ENCODE measurements at regions not wholly inside any gene's neighbourhood (a gene's known extent, or its start where the extent isn't known, plus 50 kb on each side); places are given as distances from the start of the nearest gene placed in this dataset.

DNA sequence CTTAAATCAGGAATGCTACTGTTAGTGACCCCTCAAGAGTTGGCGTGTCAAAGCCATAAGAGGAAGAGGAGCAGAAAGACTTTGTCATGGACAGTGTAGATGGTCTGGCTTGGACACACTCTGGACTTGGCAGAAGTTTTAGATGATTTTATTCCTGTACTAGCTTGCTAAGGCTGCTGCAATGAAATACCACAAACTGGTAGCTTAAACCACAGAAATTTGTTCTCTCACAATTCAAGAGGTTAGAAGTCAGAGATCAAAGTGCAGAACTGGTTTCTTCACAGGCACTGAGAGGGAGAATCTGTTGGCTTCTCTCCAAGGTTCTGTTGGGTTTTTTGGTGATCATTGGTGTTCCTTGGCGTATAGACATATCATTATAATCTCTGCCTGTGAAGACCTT lies 869.8 kb upstream of the B3GALT2 start:
- no peaks in the 10 kb centered on the region for H3K27me3 Mint-ChIP-seq
- no peak overlapping the region for H3K4me3 Mint-ChIP-seq
- ATAC-seq (replicated peaks; ENCODE audit: extremely low read depth, poor library complexity, severe bottlenecking): no peak
- no peak for DNase-seq (ENCODE audit: low spot score in 2 of 2)
- H3K36me3 Mint-ChIP-seq (ENCODE audit: insufficient read depth): no peaks in the 10 kb centered on the region
- H3K27ac Mint-ChIP-seq (ENCODE audit: low read depth): no peak overlapping the region
- H3K4me1 Mint-ChIP-seq: peaks cover 34% of the 10 kb centered on the region
- peaks cover 11% of the 10 kb centered on the region for H3K9me3 Mint-ChIP-seq

DNA sequence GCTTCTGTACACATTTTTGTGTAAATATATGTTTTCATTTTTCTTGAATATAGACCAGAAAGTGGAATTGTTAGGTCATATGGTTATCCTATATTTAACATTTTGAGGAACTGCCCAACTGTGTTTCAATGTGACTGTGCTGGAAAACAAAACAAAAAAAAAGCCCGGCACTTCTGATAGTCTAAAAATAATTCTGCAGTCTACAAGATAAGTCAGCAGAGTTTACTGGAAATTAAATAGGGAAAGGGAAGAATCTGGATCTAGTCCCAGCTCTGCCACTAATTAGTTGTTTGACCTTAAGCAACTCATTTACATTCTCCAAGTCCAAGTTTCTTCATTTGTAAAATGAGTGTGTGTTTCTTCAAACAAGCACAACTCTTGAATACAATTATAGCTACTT lies 869.1 kb upstream of the B3GALT2 start:
- Mint-ChIP-seq H3K9me3 (peaks cover 11% of the 10 kb centered on the region), H3K36me3 (ENCODE audit: insufficient read depth) (no peaks in the 10 kb centered on the region), H3K4me1 (peaks cover 31% of the 10 kb centered on the region), H3K27me3 (no peaks in the 10 kb centered on the region), H3K4me3 (no peak overlapping the region), H3K27ac (ENCODE audit: low read depth) (no peak overlapping the region)
- ATAC-seq (replicated peaks; ENCODE audit: extremely low read depth, poor library complexity, severe bottlenecking) (no peak), DNase-seq (ENCODE audit: low spot score in 2 of 2) (no peak)

DNA sequence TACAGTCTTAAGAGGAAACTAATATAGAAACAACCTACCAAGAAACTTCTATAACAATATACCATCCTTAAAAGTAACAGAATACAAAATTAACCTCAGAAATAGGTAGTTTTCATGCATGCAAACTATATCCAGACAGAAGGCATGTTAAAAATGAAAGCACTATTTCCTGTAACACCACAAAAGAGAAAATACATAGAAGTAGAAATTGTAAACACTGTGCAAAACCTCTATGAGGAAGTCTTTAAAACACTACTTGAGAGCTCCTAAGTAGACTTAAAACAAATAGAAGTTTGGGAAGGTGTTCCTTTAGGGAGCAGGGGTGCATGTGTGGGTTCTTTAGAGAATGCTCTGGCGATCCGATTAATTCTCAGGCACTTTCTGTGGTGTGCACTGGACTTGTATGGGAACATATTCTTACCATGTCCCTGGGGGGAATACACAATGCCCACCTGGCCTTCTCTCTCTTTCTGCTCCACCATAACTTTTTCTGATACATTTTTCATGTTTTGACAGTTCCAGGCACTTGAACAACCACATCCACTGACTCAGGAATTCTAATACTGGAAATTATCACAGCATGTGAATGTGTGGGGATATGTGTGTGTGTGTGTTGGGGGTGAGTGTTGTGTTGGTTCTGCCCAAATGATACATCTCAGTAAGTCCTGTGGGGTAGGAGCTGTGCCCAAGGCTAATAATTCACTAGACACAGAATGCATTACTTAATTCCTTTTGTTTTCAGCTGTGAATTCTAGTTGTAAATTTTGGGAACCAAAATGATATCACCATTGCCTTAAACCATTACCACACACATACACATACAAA lies 866.3 kb upstream of the B3GALT2 start:
- peak overlapping the region; percentile 40 for H3K4me3 Mint-ChIP-seq
- peak overlapping the region; percentile 78 for H3K27ac Mint-ChIP-seq (ENCODE audit: low read depth)
- no peaks in the 10 kb centered on the region for H3K27me3 Mint-ChIP-seq
- H3K9me3 Mint-ChIP-seq: no peaks in the 10 kb centered on the region
- H3K4me1 Mint-ChIP-seq: peaks cover 25% of the 10 kb centered on the region
- no peaks in the 10 kb centered on the region for H3K36me3 Mint-ChIP-seq (ENCODE audit: insufficient read depth)
- DNase-seq (ENCODE audit: low spot score in 2 of 2) (no peak), ATAC-seq (replicated peaks; ENCODE audit: extremely low read depth, poor library complexity, severe bottlenecking) (no peak)

DNA sequence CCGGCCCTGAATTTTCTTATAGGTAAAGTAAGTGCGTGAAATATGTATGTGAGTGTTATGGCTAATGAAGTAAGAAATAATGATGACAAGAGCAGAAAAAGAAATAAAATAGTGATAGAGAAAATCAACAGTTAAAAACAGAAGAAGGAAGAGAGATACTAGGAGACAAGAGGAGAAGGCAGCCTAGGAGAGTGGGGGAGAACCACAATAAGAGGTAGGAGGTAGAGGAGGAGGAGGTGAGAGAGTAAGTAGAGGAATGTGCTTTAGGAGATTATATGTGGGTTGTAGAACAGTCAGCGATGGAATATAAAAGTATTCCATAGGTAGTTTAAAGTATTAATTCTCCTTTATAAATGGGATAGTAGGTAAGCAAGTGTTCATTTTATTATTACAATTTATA lies 861.5 kb upstream of the B3GALT2 start:
- H3K4me1 Mint-ChIP-seq: peaks cover 11% of the 10 kb centered on the region
- no peak overlapping the region for H3K4me3 Mint-ChIP-seq
- ATAC-seq (replicated peaks; ENCODE audit: extremely low read depth, poor library complexity, severe bottlenecking): no peak
- H3K27me3 Mint-ChIP-seq: no peaks in the 10 kb centered on the region
- H3K27ac Mint-ChIP-seq (ENCODE audit: low read depth): no peak overlapping the region
- H3K9me3 Mint-ChIP-seq: no peaks in the 10 kb centered on the region
- no peaks in the 10 kb centered on the region for H3K36me3 Mint-ChIP-seq (ENCODE audit: insufficient read depth)
- DNase-seq (ENCODE audit: low spot score in 2 of 2): no peak

DNA sequence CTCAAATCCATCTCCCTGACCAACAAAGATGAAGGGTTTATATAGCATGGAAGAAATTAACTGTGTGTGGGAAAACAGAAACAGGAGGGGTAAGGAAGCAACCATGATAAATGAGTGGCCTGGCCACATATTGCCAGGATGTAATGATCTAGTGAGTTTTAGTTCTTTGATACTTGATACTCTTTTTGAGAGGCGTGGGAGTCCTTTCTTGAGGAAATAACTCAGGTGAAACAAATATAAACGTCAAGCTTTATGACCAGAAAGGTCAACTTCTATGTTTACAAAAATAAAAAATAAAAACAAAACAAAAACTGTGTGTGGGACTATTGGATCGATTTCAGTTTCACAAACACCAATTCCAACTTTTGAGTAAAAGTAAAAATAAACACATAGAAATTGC lies 860.8 kb upstream of the B3GALT2 start:
- Mint-ChIP-seq H3K9me3 (no peaks in the 10 kb centered on the region), H3K4me3 (no peak overlapping the region), H3K4me1 (peaks cover 4% of the 10 kb centered on the region), H3K27ac (ENCODE audit: low read depth) (no peak overlapping the region), H3K27me3 (no peaks in the 10 kb centered on the region), H3K36me3 (ENCODE audit: insufficient read depth) (no peaks in the 10 kb centered on the region)
- ATAC-seq (replicated peaks; ENCODE audit: extremely low read depth, poor library complexity, severe bottlenecking) (no peak), DNase-seq (ENCODE audit: low spot score in 2 of 2) (no peak)

DNA sequence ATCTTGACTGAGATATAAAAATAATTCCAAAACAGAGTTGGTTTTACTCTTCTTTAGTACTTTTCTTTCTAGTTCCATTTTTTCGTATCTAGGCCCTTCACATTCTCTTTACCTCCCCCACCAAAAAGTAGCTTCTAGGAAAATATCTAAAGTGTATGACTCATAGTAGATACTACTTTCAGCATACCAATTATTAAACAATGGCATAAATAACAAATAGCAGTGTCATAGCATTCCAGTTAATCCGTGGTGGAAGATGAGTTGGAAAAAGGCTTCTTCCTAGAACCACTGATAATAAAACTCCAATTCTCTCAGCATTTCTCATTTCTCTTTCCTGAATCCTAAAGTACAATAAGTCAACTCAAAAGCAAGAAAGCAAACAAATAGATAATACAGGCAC lies 859.0 kb upstream of the B3GALT2 start:
- Mint-ChIP-seq H3K4me3 (no peak overlapping the region), H3K36me3 (ENCODE audit: insufficient read depth) (no peaks in the 10 kb centered on the region), H3K4me1 (no peaks in the 10 kb centered on the region), H3K27ac (ENCODE audit: low read depth) (no peak overlapping the region), H3K9me3 (no peaks in the 10 kb centered on the region), H3K27me3 (no peaks in the 10 kb centered on the region)
- DNase-seq (ENCODE audit: low spot score in 2 of 2) (no peak), ATAC-seq (replicated peaks; ENCODE audit: extremely low read depth, poor library complexity, severe bottlenecking) (no peak)

DNA sequence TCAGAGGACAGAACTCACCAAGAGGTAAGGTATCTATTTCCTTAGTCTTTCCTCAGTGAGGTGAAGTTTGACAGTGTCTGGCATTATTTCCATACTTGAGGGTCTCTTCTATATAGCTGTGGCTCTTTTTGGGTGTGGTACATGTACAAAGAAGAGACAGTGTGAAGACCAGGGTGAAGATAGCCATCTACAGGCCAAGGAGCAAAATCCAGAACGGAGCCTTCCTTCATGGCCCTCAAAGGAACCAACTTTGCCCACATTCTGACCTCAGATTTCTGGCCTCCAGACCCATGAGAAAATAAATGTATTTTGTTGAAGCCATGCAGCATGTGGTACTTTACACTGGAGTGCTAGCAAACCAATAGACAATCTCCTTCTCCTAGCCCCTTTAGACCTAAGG lies 858.5 kb upstream of the B3GALT2 start:
- no peak overlapping the region for H3K27ac Mint-ChIP-seq (ENCODE audit: low read depth)
- H3K4me1 Mint-ChIP-seq: no peaks in the 10 kb centered on the region
- H3K9me3 Mint-ChIP-seq: no peaks in the 10 kb centered on the region
- H3K36me3 Mint-ChIP-seq (ENCODE audit: insufficient read depth): no peaks in the 10 kb centered on the region
- no peak overlapping the region for H3K4me3 Mint-ChIP-seq
- no peaks in the 10 kb centered on the region for H3K27me3 Mint-ChIP-seq
- DNase-seq (ENCODE audit: low spot score in 2 of 2) (no peak), ATAC-seq (replicated peaks; ENCODE audit: extremely low read depth, poor library complexity, severe bottlenecking) (no peak)

DNA sequence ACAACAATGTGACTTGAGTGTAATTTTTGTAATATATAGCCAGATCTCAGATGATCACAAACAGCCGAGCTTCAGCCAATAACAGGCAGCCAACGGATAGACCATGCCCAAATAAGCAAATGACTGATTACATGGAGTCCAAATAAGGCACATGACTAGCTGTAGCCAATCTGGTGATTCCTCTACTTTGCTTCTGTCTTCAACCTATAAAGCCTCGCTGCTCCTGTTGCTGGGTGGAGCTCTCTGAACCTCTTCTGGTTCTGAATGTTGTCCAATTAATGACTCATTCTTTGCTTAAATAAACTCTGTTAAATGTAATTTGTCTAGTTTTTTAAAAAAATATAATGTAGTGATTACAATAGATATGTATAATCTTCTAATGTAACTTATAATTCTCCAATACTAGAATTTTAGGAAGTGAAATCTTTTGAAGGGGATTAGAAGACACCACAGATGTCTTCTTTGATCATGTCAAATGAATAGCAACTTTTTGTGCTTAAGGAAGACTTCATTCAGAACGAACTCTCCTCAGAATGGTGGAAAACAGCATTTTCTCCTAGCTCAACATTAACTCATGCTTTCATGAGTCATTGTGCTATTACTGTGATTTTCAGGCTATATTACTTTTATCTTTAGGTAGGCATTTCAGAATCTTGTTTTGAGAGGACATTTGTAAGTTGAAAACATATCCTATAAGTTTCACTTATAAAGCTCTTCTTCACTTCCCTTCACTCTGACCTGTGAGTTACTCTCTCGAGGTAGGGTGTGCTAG lies 857.8 kb upstream of the B3GALT2 start:
- ATAC-seq (replicated peaks; ENCODE audit: extremely low read depth, poor library complexity, severe bottlenecking) (no peak), DNase-seq (ENCODE audit: low spot score in 2 of 2) (no peak)
- Mint-ChIP-seq H3K27ac (ENCODE audit: low read depth) (no peak overlapping the region), H3K36me3 (ENCODE audit: insufficient read depth) (no peaks in the 10 kb centered on the region), H3K4me3 (no peak overlapping the region), H3K27me3 (no peaks in the 10 kb centered on the region), H3K9me3 (no peaks in the 10 kb centered on the region), H3K4me1 (no peaks in the 10 kb centered on the region)

DNA sequence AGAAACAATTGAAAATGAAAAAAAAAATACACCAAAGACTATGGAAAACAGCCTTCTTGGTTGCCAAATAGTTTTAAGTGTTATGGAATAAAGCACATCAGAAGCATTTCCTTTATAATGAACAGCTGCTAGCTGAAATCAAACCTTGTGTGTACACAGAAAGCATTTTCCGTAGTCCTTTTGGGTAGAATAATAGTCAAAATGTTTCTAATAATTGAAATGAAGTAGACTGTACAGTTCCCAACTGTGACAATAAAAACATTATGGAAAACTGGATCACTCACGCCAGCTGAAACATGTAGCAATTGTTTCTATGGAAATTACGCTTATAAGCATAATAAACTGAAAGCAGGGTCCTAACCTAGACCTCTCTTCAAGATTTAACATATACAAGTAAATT lies 856.3 kb upstream of the B3GALT2 start:
- Mint-ChIP-seq H3K27me3 (no peaks in the 10 kb centered on the region), H3K27ac (ENCODE audit: low read depth) (no peak overlapping the region), H3K9me3 (no peaks in the 10 kb centered on the region), H3K4me1 (no peaks in the 10 kb centered on the region), H3K4me3 (no peak overlapping the region), H3K36me3 (ENCODE audit: insufficient read depth) (no peaks in the 10 kb centered on the region)
- ATAC-seq (replicated peaks; ENCODE audit: extremely low read depth, poor library complexity, severe bottlenecking): no peak
- DNase-seq (ENCODE audit: low spot score in 2 of 2): no peak

DNA sequence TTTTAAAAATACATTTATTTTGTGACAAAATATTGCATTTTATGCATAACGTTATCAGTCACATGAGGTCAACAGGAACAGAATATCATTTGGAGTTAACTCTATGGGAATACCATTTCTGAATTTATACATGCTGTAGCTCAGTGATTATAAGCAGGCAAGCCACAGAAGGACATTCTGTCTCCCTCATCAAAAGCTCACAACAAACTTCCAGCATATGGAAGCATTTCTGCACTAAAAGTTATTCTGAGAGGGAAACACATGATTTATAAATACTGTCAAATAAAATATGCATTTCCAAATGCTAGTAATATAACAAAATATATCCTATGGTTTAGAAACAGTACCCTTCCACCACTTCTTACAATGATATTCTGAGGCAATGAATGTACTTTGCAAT lies 854.1 kb upstream of the B3GALT2 start:
- no peaks in the 10 kb centered on the region for H3K4me1 Mint-ChIP-seq
- no peaks in the 10 kb centered on the region for H3K36me3 Mint-ChIP-seq (ENCODE audit: insufficient read depth)
- H3K9me3 Mint-ChIP-seq: no peaks in the 10 kb centered on the region
- H3K27ac Mint-ChIP-seq (ENCODE audit: low read depth): no peak overlapping the region
- ATAC-seq (replicated peaks; ENCODE audit: extremely low read depth, poor library complexity, severe bottlenecking): no peak
- no peak for DNase-seq (ENCODE audit: low spot score in 2 of 2)
- H3K4me3 Mint-ChIP-seq: no peak overlapping the region
- no peaks in the 10 kb centered on the region for H3K27me3 Mint-ChIP-seq

DNA sequence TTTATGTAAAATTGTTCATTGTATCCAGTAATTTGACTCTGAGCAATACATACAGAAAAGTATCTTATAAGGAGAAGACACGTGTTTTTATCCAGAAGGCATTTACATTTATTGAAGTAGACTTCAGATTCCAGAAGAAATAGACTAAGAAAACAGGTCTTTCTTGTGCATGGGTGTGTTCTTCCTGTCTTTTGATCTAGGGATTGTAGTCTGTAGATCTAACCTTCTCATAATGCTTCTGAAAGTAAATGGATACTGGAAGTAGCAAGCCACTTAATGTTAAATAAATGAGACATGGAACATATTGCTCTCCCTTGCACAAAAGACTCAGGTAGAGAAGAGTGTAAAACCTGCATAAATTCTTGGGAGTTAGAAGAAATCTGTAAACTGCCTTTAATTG lies 853.2 kb upstream of the B3GALT2 start:
- no peak for DNase-seq (ENCODE audit: low spot score in 2 of 2)
- Mint-ChIP-seq H3K9me3 (no peaks in the 10 kb centered on the region), H3K4me3 (no peak overlapping the region), H3K4me1 (no peaks in the 10 kb centered on the region), H3K36me3 (ENCODE audit: insufficient read depth) (no peaks in the 10 kb centered on the region), H3K27ac (ENCODE audit: low read depth) (no peak overlapping the region), H3K27me3 (no peaks in the 10 kb centered on the region)
- no peak for ATAC-seq (replicated peaks; ENCODE audit: extremely low read depth, poor library complexity, severe bottlenecking)

DNA sequence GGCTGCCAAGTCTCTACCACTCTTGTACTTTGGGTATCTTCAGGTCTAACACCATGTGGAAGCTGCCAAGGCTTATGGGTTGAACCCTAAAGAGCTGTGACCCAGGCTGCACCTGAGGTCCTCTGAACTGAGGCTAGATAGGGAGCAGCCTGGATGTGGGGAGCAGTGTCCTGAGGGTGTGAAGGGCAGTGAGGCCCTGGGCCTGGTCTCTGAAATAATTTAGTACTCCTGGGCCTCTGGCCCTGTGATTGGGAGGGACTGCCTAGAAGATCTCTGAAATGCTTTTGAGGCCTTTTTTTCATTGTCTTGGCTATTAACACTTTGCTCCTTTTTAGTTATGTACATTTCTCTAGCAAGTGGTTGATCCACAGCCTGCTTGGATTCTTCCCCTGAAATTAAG lies 847.2 kb upstream of the B3GALT2 start:
- Mint-ChIP-seq H3K9me3 (peaks cover 5% of the 10 kb centered on the region), H3K27me3 (peaks cover 9% of the 10 kb centered on the region), H3K4me3 (no peak overlapping the region), H3K27ac (ENCODE audit: low read depth) (no peak overlapping the region), H3K4me1 (no peaks in the 10 kb centered on the region), H3K36me3 (ENCODE audit: insufficient read depth) (no peaks in the 10 kb centered on the region)
- ATAC-seq (replicated peaks; ENCODE audit: extremely low read depth, poor library complexity, severe bottlenecking): no peak
- DNase-seq (ENCODE audit: low spot score in 2 of 2): no peak

DNA sequence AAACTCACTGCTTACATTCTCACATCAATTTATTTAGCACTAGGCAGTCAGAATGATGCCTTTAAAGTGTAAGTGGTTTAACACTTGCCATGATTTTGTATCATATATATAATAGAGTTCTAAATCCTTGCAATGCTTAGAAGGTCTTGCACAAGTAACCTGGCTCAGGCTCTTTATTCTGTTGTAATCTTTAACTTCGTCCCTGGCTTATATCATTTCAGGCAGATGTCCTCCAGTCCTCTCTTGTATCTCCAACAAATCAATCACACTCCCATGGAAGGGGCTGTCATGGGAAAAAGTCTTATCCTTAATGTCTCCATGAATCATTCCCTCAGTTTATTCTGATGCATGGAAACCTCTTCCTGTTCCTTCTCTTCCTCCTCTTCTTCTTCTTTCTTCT lies 841.6 kb upstream of the B3GALT2 start:
- H3K27ac Mint-ChIP-seq (ENCODE audit: low read depth): no peak overlapping the region
- ATAC-seq (replicated peaks; ENCODE audit: extremely low read depth, poor library complexity, severe bottlenecking) (no peak), DNase-seq (ENCODE audit: low spot score in 2 of 2) (no peak)
- H3K9me3 Mint-ChIP-seq: peaks cover 6% of the 10 kb centered on the region
- H3K27me3 Mint-ChIP-seq: peaks cover 9% of the 10 kb centered on the region
- H3K4me1 Mint-ChIP-seq: no peaks in the 10 kb centered on the region
- H3K4me3 Mint-ChIP-seq: no peak overlapping the region
- no peaks in the 10 kb centered on the region for H3K36me3 Mint-ChIP-seq (ENCODE audit: insufficient read depth)
